NCI-H82 treated with DMSO at 0.1 percent for 48 hours (cell line): ENCODE measurements at regions not wholly inside any gene's neighbourhood (a gene's known extent, or its start where the extent isn't known, plus 50 kb on each side); places are given as distances from the start of the nearest gene placed in this dataset.
"Not testable (repeated sequence)": the region's sequence is repeated elsewhere in the genome, so short reads cannot be mapped to it uniquely, and the experiment has no call there.

Source experiments
- DNase-seq: peaks from one replicate; lab custom pipeline; 2025; ENCODE audit not compliant: unreplicated experiment; lab: John Stamatoyannopoulos, UW

DNA sequence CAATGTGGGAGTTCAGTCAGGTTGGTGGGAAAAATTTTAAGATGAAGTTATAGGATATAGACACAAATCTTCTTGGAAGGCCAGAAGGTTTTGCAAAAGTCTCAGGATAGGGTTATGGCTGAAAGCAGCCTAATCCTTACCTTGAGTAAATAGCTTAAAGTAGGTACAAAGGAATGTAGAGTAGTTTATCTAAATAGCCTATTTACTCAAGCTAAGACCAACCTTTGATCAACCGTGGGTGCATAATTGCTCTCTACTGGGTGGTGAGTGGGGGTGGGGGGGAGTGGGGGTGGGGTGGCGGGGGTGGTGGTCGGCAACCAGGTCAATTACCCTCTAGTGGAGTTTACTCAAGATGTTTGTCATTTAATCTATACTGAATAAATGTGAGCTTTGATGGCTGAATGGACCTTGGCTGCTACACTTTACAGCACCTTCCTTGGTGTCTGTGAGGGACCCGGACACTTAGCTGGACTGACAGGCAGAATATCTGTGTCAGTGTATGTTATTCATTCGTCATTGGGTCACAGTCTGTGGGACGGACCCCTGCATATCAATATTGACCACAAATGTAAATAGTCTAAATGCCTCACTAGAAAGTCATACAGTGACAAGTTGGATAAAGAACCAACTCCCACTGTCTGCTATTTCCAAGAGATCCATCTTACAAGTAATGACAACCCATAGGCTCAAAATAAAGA, 545.7 kb upstream of the PABPC4L start:
- DNase-seq: no peak

DNA sequence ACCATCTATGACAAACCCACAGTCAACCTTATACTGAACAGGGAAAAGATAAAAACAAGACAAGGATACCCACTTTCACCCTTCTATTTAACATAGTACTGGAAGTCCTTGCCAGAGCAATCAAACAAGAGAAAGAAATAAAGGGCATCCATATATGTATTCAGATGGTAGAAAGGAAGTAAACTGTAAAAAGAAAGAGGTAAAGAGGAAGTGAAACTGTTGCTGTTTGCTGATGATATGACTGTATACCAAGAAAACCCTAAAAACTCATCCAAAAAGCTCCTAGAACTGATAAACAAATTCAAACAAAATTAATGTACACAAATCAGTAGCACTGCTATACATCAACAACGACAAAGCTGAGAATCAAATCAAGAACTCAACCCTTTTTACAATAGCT, 538.7 kb upstream of the PABPC4L start:
- DNase-seq: no peak

- DNase-seq: no peak
These were observed 534.3 kb upstream of the PABPC4L start for GRCh38 chr4:134735901-134736300.

GRCh38 chr4:134727696-134728095, 526.1 kb upstream of the PABPC4L start:
- no peak for DNase-seq

GRCh38 chr4:134722306-134722705, 520.7 kb upstream of the PABPC4L start:
- no peak for DNase-seq

GRCh38 chr4:134720030-134720429, 518.4 kb upstream of the PABPC4L start:
- no peak for DNase-seq

GRCh38 chr4:134708616-134709015, 507.0 kb upstream of the PABPC4L start:
- DNase-seq: no peak

GRCh38 chr4:134708026-134708425, 506.4 kb upstream of the PABPC4L start:
- DNase-seq: no peak

DNA sequence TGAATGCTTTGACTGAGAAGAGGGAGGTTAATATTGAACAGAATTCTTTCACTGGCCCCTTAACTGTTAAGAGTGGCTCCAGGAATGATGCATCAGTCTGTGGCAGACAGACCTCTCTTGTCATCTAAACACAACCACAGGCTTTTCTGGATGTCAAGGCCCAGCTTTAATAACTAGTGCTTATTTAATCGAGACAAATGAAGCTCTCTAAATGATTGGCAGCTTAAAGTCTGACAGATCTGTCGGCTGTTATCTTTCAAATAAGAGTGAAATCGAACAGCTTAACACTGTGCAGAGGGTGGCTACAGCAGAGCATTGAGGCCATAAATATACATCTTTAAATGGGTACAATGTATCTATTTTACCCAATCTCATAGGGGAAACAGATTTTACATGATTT, 500.8 kb upstream of the PABPC4L start:
- no peak for DNase-seq

DNA sequence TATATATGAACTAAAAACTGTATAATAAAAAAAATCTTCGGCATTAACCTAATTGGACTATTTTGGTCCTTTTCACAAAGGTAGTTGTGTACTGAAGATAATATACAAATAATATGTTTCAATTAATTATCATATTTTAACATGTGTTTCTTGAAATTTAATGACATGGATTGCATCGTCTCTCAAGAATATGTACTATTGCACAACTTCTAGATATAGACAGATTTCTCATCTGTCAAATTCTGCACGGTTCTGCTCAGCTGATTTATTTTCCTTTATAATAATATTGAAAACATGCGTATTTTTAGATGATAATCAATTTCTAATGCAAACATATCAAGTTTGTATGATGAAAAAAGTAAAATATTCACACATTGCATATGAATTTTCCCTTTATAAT, 498.7 kb upstream of the PABPC4L start:
- no peak for DNase-seq

DNA sequence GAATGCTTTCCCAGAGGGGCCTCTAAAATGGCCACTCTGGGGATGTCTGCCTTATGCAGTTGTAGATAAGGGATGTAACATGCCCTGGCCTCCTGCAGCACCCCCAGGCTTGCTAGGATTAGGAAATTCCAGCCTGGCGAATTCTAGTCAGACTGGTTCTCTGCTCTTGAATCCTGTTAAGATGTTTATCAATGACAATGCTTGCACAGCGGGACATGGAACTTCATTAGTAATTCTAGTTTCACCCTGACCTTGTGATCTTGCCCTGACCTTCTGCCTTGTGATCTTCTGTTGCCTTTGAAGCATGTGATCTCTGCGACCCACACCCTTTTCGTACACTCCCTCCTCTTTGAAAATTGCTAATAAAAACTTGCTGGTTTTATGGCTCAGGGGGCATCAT, 497.2 kb upstream of the PABPC4L start:
- not testable (repeated sequence) for DNase-seq

DNA sequence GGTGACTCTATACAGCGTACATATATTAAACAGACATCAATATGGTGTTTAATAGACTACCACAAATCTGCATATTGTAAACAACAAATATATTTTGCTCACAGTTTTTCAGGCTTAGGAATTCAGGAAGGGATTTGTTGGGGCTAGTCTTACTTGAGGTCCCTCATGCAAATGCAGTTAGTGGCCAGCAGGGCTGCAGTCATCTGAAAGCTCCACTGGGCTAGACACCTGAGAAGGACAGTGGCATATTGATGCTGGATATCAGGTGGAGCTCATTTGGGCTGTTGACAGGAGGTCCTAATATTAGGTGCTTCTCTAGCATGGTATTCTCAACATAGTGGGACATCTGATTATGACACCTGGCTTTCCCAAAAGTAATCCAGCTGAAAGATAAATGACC, 493.8 kb upstream of the PABPC4L start:
- DNase-seq: no peak

- no peak for DNase-seq
These were observed 490.3 kb upstream of the PABPC4L start for GRCh38 chr4:134691915-134692314.

DNA sequence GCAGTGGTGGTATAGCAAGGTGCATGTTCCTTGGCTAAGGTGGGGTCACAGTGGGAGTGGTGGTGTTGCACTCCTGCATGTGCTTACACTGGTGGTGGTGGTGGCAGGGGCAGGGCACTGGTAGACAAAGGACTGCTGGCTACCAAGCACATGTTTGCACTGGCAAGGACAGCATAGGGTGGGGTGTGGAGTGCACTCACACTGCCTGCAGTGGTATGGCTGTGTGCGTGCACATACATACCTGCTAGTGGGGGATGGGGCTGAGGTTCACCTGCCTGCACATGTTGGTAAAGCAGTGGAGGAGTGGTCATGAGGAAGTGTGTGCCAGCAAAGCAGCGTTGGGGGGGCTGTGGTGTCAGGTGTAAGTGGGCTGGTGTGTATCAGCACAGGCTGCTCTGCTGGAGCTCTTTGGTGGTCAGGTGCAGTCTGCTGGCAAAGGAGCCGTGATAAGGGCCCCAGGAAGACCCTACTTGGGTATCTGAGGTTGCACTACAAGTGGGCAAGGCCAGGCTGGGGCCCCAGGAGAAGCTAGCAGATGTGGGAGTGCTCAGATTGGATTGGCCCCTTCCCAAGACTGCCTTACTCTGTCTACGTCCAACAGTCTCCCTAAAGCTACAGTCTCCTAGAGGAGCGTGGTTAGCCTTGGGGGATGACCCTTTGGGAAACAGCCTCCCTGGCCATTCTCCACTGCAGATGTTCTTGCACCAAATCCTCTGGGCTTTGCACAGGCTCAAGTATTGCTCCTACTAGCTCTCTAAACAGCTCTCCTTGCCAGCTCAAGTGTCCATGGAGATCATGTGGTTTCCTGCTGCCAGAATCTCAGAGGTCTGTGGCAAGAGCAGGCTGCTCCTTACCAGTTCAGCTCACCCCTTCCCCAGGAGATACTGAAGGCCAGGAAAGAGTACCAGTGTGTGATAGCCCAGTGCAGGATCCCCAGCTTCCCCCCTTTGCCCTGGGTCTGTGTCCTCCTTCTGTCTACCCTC, 486.3 kb upstream of the PABPC4L start:
- DNase-seq: no peak

DNA sequence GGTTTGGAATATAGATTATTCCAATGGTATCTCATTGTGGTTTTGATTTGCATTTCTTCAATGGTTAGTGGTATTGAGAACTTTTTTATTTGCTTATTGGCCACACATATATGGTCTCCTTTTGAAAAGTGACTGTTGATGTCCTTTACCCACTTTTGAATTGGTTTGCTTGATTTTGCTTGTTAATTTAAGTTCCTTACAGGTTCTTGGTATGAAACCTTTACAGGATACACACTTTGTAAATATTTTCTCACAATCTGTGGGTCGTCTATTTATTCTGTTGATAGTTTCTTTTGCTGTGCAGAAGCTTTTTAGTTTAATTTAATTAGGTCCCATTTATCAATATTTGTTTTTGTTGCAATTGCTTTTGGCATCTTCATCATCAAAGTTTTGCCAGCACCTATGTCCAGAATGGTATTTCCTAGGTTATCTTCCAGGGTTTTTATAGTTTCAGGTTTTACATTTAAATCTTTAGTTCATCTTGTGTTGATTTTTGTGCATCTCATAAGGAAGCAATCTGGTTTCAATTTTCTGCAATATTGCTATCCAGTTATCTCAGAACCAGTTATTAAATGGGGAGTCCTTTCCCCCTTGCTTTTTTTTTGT, 475.7 kb upstream of the PABPC4L start:
- no peak for DNase-seq

- DNase-seq: no peak
These were observed 466.6 kb upstream of the PABPC4L start for GRCh38 chr4:134668237-134668636.

- DNase-seq: no peak
These were observed 465.1 kb upstream of the PABPC4L start for GRCh38 chr4:134666640-134667039.

DNA sequence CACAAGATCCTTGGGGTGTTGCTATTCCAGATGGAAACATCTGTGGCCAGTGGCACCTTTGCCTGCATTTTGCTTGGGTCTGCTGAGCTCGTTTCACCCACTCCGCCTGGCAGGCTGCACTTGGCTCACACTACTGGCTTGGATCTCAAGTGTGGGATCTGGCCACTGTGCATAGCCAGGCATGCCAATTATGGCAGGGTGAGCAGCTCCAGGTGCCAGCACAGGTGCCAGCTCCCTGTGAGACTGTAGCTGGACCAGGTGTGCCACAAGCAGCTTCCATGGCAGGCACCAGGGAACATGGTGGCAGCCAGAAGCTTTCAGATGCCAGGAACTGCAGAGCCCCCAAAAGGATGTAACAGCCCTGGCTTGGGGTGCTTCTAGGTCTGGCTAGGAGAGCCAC, 463.8 kb upstream of the PABPC4L start:
- no peak for DNase-seq

- no peak for DNase-seq
These were observed 462.2 kb upstream of the PABPC4L start for GRCh38 chr4:134663742-134664141.

DNA sequence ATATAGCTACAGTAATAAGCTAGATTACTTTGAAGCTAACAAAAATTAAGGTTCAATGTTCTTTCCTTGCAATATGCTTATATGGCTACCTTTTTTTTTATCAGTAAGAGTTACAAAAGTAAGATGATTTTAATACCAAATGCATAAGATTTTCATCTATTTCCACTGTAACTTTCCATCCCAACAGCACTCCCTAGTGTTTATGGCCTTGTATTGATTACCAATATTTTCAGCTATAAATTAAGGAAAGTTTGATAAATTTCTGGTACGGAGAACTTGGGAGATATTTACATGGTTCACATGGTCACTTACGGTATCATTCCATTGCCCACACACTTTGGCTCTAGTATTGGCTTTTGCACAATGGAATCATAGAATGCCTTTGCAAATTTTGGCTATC, 448.9 kb upstream of the PABPC4L start:
- DNase-seq: no peak

DNA sequence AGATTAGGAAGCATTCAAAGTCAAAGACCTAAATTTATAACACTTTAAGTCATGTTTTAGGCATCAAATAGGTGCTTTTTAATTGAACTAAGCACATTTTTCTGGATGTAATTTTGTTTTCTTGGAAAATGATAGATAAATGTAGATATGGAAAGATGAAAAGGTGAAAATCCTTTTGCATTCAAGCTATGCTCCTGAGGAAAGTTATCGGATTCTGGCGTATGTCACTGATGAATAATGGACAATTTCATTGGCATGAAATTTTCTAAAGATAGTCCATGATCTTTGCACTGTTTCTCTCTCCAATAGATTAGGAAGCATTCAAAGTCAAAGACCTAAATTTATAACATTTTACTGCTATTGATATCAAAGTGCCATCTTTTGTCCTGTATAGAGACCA, 444.2 kb upstream of the PABPC4L start:
- DNase-seq: no peak
